ENCODE measurements at regions not wholly inside any gene's neighbourhood (a gene's known extent, or its start where the extent isn't known, plus 50 kb on each side); places are given as distances from the start of the nearest gene placed in this dataset.

GRCh38 chr18:34311468-34311867 is 86.8 kb upstream of the NOL4 start:
- no peak overlapping the region for H4K91ac ChIP-seq (replicated peaks; ENCODE audit: insufficient read length, low read length)
- no peak overlapping the region for H2BK5ac ChIP-seq (ENCODE audit: low read depth, low read length)
- H3K14ac ChIP-seq (ENCODE audit: insufficient read length): no peak overlapping the region
- no peak for FAIRE-seq
- H3K4ac ChIP-seq (replicated peaks; ENCODE audit: insufficient read length, low read depth, low read length): no peak overlapping the region
- no peaks in the 10 kb centered on the region for H3K79me1 ChIP-seq (ENCODE audit: low read depth, low read length)
- H3K4me1 ChIP-seq (replicated peaks in 1 of 4; ENCODE audit: control insufficient read depth in 3 of 4, insufficient read depth in 4 of 4, low read length in 3 of 4): no peaks in the 10 kb centered on the region
- no peak overlapping the region for H3K18ac ChIP-seq (ENCODE audit: extremely low read depth, low read length)
- H2AK5ac ChIP-seq (ENCODE audit: low read depth, low read length): no peak overlapping the region
- H3K36me3 ChIP-seq (ENCODE audit: control insufficient read depth in 2 of 4, insufficient read depth in 4 of 4, low read length in 3 of 4): no peaks in the 10 kb centered on the region
- ChIA-PET POLR2A (ENCODE audit: partially characterized antibody) (no interaction called here), CTCF (ENCODE audit: partially characterized antibody) (interaction anchor here (1.2 to 2.8 kb wide), 3 partner anchors 9 to 188 kb away, joined by 3 to 16 read pairs (median 11); no protein-coding TSS in a partner anchor)
- no peak overlapping the region for H4K8ac ChIP-seq (ENCODE audit: extremely low read depth, insufficient read depth, low read length)
- no peak for DNase-seq (ENCODE audit: low read depth in 1 of 2, low spot score in 2 of 2)
- no peak overlapping the region for H3K4me2 ChIP-seq (ENCODE audit: insufficient read depth in 1 of 2, low read depth in 2 of 2, low read length in 2 of 2)
- no peaks in the 10 kb centered on the region for H3K79me2 ChIP-seq (ENCODE audit: control insufficient read depth in 1 of 2, insufficient read depth in 2 of 2, low read length in 2 of 2)
- H3K56ac ChIP-seq (replicated peaks; ENCODE audit: insufficient read length, low read depth, low read length): no peak overlapping the region
- no peaks in the 10 kb centered on the region for H3K23me2 ChIP-seq (ENCODE audit: low read depth, low read length)
- no peaks in the 10 kb centered on the region for H3K27me3 ChIP-seq (replicated peaks in 1 of 4; ENCODE audit: control insufficient read depth in 3 of 4, extremely low read depth in 1 of 4, insufficient read depth in 3 of 4, low read length in 3 of 4)
- no peak overlapping the region for H2BK20ac ChIP-seq (ENCODE audit: low read length)
- WGBS, 2 experiments (ENCODE audit: extremely low coverage in 1 of 2, insufficient coverage in 1 of 2, insufficient read length in 1 of 2, insufficient replicate concordance in 2 of 2, low coverage in 1 of 2, low lambda C conversion rate in 2 of 2, missing lambda C conversion rate in 1 of 2): 95% methylated on average over 1 of the region's 1 CpG; no CpG with 5 or more reads in 1 of the 2 experiments
- H3K4me3 ChIP-seq (ENCODE audit: extremely low read depth in 1 of 4, insufficient read depth in 2 of 4, low read depth in 3 of 4, low read length in 4 of 4): no peak overlapping the region
- no peak overlapping the region for H3K9ac ChIP-seq (replicated peaks in 1 of 4; ENCODE audit: extremely low read depth in 1 of 4, low read depth in 3 of 4, low read length in 3 of 4)
- no peaks in the 10 kb centered on the region for H4K20me1 ChIP-seq (replicated peaks in 1 of 2; ENCODE audit: control insufficient read depth in 1 of 2, insufficient read depth in 2 of 2, low read length in 2 of 2)
- H4K5ac ChIP-seq (ENCODE audit: insufficient read length, low read depth, low read length): no peak overlapping the region
- H3K9me3 ChIP-seq (ENCODE audit: insufficient read depth in 2 of 2, low read depth in 1 of 2, low read length in 1 of 2): no peaks in the 10 kb centered on the region
- no peak overlapping the region for H2BK12ac ChIP-seq (ENCODE audit: low read depth, low read length)
- no peak overlapping the region for H3K27ac ChIP-seq (ENCODE audit: low read depth, low read length)
- H2AFZ ChIP-seq (ENCODE audit: low read length): no peak overlapping the region
- no peak for TF ChIP-seq KDM1A (IDR thresholded peaks at IDR 0.05; ENCODE audit: borderline replicate concordance, low read length)
- TF ChIP-seq TEAD4 (IDR thresholded peaks at IDR 0.05; ENCODE audit: low read depth, low read length): no peak
- TF ChIP-seq BACH1 (IDR thresholded peaks at IDR 0.05; ENCODE audit: low read length): no peak
- TF ChIP-seq, protein P1, sequence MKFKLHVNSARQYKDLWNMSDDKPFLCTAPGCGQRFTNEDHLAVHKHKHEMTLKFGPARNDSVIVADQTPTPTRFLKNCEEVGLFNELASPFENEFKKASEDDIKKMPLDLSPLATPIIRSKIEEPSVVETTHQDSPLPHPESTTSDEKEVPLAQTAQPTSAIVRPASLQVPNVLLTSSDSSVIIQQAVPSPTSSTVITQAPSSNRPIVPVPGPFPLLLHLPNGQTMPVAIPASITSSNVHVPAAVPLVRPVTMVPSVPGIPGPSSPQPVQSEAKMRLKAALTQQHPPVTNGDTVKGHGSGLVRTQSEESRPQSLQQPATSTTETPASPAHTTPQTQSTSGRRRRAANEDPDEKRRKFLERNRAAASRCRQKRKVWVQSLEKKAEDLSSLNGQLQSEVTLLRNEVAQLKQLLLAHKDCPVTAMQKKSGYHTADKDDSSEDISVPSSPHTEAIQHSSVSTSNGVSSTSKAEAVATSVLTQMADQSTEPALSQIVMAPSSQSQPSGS (IDR thresholded peaks at IDR 0.05; ENCODE audit: low read length): no peak
- no peak for TF ChIP-seq CREB1 (IDR thresholded peaks at IDR 0.05)
- TF ChIP-seq CEBPB (IDR thresholded peaks at IDR 0.05; ENCODE audit: low read depth, low read length): no peak
- TF ChIP-seq CHD2 (IDR thresholded peaks at IDR 0.05; ENCODE audit: low read length): no peak
- TF ChIP-seq KDM4A (IDR thresholded peaks at IDR 0.05; ENCODE audit: low read depth, low read length, severe bottlenecking): no peak
- TF ChIP-seq POLR2AphosphoS5 (IDR thresholded peaks at IDR 0.05; ENCODE audit: low read depth, low read length): no peak
- H2BK120ac ChIP-seq (replicated peaks; ENCODE audit: low read depth, low read length): no peak overlapping the region
- no peak overlapping the region for H2BK15ac ChIP-seq (ENCODE audit: low read length)
- no peak overlapping the region for H3K23ac ChIP-seq (ENCODE audit: insufficient read length)
